Lung (tissue), 11 donors: ENCODE measurements at regions not wholly inside any gene's neighbourhood (a gene's known extent, or its start where the extent isn't known, plus 50 kb on each side); places are given as distances from the start of the nearest gene placed in this dataset.
"Not testable (repeated sequence)": the region's sequence is repeated elsewhere in the genome, so short reads cannot be mapped to it uniquely, and the experiment has no call there.

Experiments used
- ATAC-seq: fragments of 200-7000 bp; cut with Tn5 transposase; one replicate; pipeline ENCODE4 v1.9.1; 2020; ENCODE audit warnings: moderate number of reproducible peaks; ENCODE audit not compliant: insufficient read depth, low FRiP score
- DNase-seq, 3 donors: peaks; one replicate each; pipeline ENCODE4 v3.0.0-alpha.2; 2013 to 2017
- H3K27ac ChIP-seq, 2 donors: one replicate each; pipeline ENCODE4 v1.5.1; 2013; ENCODE audit warnings: mild to moderate bottlenecking in 2 of 2, moderate library complexity in 2 of 2, control low read depth in 1 of 2, inconsistent platforms in 1 of 2, low read depth in 1 of 2, low read length in 1 of 2
- H3K27me3 ChIP-seq, 3 donors: one replicate each; pipeline ENCODE4 v1.5.1; 2013; ENCODE audit warnings: low read length in 2 of 3; ENCODE audit not compliant: control insufficient read depth in 3 of 3, insufficient read depth in 3 of 3
- H3K36me3 ChIP-seq, 4 donors: one replicate each; pipeline ENCODE4 v1.5.1; 2013; ENCODE audit warnings: low read length in 4 of 4, mild to moderate bottlenecking in 1 of 4, moderate library complexity in 1 of 4; ENCODE audit not compliant: control insufficient read depth in 4 of 4, insufficient read depth in 4 of 4
- H3K4me1 ChIP-seq, 5 donors: one replicate each; pipeline ENCODE4 v1.5.1; 2013; ENCODE audit warnings: low read length in 5 of 5, mild to moderate bottlenecking in 2 of 5, moderate library complexity in 1 of 5; ENCODE audit not compliant: control insufficient read depth in 5 of 5, insufficient read depth in 5 of 5
- H3K4me3 ChIP-seq: one replicate; pipeline ENCODE4 v1.5.1; 2013; ENCODE audit warnings: mild to moderate bottlenecking, control low read depth, moderate library complexity
- H3K9ac ChIP-seq, 2 donors: one replicate each; pipeline ENCODE4 v1.5.1; 2013; ENCODE audit warnings: low read length in 2 of 2, control low read depth in 1 of 2; ENCODE audit not compliant: insufficient read depth in 1 of 2
- H3K9me3 ChIP-seq, 4 donors: one replicate each; pipeline ENCODE4 v1.5.1; 2013; ENCODE audit warnings: low read length in 3 of 4, mild to moderate bottlenecking in 1 of 4, moderate library complexity in 1 of 4; ENCODE audit not compliant: control insufficient read depth in 4 of 4, insufficient read depth in 3 of 4
- WGBS, 2 donors: extraction: QIAGEN DNeasy Blood & Tissue Kit; methylation state at CpG; one replicate each; pipeline ENCODE4 v1.1.7; 2013; 5-methylcytosine and 5-hydroxymethylcytosine counted together
- TF ChIP-seq, protein P1 (sequence below): IDR thresholded peaks from 2 replicates; pipeline ENCODE4 v1.5.1; 2012; ENCODE audit warnings: mild to moderate bottlenecking; ENCODE audit errors: control extremely low read depth, extremely low read depth
- donor health status: control.
- donor health status: control.
- donor health status: Bipolar disorder and iron deficiency.
- donor health status: healthy.
- donor health status: DM: yes; HTN: yes; CAD: no.

DNA sequence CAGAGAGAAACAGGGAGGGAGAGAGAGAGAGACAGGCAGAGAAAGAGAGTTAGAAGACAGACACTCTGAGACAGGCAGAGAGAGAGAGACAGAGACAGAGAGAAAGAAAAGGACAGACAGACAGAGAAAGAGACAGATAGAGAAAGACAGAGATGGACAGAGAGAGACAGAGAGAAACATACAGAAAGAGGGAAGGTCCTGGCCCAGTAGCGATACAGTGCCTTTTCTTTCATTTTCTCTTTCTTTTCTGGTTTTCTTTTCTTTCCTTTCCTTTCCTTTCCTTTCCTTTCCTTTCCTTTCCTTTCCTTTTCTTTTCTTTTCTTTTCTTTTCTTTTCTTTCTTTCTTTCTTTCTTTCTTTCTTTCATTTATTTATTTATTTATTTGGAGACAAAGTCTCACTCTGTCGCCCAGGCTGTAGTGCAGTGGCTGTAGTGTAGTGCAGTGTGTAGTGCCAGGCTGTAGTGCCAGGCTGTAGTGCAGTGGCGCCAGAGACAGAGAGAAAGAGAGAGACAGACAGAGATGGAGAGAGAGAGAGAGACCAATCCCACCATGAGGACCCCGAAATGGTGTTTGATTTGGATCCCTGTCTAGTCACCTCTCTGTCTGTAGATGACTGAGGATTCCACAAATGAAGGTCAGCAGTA, 1501.5 kb upstream of the DEFB115 start:
- not testable (repeated sequence) for DNase-seq, H3K4me1 ChIP-seq, H3K4me3 ChIP-seq, H3K9me3 ChIP-seq, ATAC-seq, H3K9ac ChIP-seq, H3K27ac ChIP-seq, H3K27me3 ChIP-seq, H3K36me3 ChIP-seq
- WGBS, 2 donors: 85 to 87% methylated on average over 4 of the region's 4 CpGs

DNA sequence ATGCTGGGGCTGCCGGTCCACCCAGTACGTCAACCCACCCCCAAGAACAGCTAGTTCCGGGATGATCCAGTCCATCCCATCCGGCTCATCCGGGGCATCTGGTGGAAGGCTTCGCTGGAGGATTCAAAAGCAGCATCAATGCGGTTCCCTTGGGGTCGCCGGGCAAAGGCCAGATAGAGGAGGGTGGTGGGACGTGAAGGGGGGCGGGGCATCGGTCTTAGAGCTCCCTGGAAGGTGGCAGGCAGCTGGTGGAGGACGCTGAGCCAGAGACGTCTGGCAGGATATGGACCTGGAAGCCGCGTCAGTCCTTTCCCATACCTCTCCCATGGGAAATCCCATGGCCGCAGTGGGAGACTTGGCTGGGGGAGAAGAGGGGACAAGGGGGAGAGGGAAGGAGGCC, 1500.8 kb upstream of the DEFB115 start:
- Histone ChIP-seq H3K36me3 (no peaks in the 10 kb centered on the region), H3K9me3 (peaks cover 0 to 7% (median 0%) of the 10 kb centered on the region in 4 donors), H3K4me1 (no peaks in the 10 kb centered on the region), H3K27ac (no peak overlapping the region), H3K27me3 (no peaks in the 10 kb centered on the region), H3K9ac (no peak overlapping the region), H3K4me3 (no peak overlapping the region)
- DNase-seq (no peak), ATAC-seq (no peak)
- WGBS, 2 donors: 80 to 86% methylated on average over 17 of the region's 17 CpGs
- TF ChIP-seq, protein P1, sequence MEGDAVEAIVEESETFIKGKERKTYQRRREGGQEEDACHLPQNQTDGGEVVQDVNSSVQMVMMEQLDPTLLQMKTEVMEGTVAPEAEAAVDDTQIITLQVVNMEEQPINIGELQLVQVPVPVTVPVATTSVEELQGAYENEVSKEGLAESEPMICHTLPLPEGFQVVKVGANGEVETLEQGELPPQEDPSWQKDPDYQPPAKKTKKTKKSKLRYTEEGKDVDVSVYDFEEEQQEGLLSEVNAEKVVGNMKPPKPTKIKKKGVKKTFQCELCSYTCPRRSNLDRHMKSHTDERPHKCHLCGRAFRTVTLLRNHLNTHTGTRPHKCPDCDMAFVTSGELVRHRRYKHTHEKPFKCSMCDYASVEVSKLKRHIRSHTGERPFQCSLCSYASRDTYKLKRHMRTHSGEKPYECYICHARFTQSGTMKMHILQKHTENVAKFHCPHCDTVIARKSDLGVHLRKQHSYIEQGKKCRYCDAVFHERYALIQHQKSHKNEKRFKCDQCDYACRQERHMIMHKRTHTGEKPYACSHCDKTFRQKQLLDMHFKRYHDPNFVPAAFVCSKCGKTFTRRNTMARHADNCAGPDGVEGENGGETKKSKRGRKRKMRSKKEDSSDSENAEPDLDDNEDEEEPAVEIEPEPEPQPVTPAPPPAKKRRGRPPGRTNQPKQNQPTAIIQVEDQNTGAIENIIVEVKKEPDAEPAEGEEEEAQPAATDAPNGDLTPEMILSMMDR: no peak

DNA sequence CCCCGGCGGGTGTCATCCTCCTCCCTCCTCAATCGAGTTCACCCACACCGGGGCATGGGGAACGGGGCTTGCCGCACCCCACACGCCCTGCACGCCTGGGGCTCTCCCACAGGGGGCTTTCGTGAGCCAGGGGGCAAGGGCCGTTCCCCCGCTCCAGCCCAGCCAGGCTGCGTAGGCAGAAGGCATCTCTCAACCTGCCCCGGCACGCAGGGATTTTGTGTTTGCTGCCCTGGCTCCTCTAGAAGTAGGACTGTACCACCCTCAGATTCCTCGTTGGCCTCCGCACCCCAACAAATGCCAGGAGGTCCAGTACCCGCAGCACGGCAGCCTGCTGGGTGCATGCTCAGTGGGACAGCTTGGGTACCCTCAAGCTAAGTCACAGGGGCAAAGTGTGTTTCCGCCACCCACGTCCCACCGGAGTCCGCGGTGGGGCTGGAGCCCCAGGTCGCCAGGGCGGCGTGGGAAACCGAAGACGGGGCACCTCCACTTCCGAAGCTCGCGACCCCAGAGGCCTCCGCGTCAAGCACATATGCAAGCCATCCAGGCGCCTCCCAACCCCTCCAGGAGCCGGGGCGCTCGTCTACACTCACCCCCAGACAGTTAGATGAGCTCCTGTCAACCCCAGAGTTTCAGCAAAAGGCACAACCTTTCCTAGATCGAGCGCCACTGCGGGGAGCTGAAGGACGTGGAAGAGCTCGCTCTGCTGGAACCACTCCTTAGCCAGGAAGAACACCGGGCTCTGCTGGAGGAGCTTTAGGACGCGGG, 1495.7 kb upstream of the DEFB115 start:
- 43 to 55% methylated on average over 36 to 43 of the region's 45 CpGs for WGBS, 2 donors

DNA sequence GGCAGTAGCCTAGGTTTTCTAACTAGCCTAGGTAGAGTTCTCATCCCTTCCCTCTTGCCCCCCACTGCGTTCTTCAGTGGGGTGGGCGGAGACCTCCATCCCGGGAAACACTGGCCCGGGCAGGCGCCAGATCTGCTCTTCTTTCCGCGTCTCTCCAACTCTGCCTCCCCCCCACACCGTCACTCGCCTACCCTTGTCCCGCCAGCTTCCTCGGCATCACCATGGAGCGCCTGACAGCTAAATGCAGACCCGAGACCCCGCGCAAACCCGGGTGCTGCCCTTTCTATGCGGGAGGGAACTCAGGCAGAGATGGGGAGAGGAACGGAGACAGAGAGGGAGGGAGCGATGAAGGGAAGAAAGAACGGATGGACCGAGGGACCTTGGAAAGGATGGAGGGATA, 1494.8 kb upstream of the DEFB115 start:
- WGBS, 2 donors: 17 to 45% methylated on average over 21 of the region's 21 CpGs
- TF ChIP-seq, protein P1: no peak
- DNase-seq (no peak), ATAC-seq (no peak)
- no peaks in the 10 kb centered on the region for H3K27me3 ChIP-seq
- no peaks in the 10 kb centered on the region for H3K4me1 ChIP-seq
- H3K27ac ChIP-seq: no peak overlapping the region
- H3K36me3 ChIP-seq: no peaks in the 10 kb centered on the region
- H3K4me3 ChIP-seq: no peak overlapping the region
- peaks cover 0 to 16% (median 0%) of the 10 kb centered on the region in 4 donors for H3K9me3 ChIP-seq
- H3K9ac ChIP-seq: no peak overlapping the region

More for the DNA sequence above, 1495.7 kb upstream of the DEFB115 start:
- not testable (repeated sequence) for H3K27me3 ChIP-seq, DNase-seq, ATAC-seq, H3K4me3 ChIP-seq, H3K4me1 ChIP-seq, H3K27ac ChIP-seq, H3K36me3 ChIP-seq, H3K9ac ChIP-seq
- H3K9me3 ChIP-seq: peaks cover 0 to 15% (median 0%) of the 10 kb centered on the region in 4 donors
